ENCODE measurements at regions not wholly inside any gene's neighbourhood (a gene's known extent, or its start where the extent isn't known, plus 50 kb on each side); places are given as distances from the start of the nearest gene placed in this dataset.
A peak's percentile ranks its signal among the peaks of the same experiment; 100 is the strongest.
"Not testable (repeated sequence)": the region's sequence is repeated elsewhere in the genome, so short reads cannot be mapped to it uniquely, and the experiment has no call there.

- Mint-ChIP-seq H3K27me3 (ENCODE audit: insufficient read depth, low read depth) (peaks cover 3% of the 10 kb centered on the region), H3K4me3 (no peak overlapping the region), H3K9me3 (peaks cover under 1% of the 10 kb centered on the region), H3K27ac (no peak overlapping the region), H3K4me1 (peaks cover 31% of the 10 kb centered on the region), H3K36me3 (no peaks in the 10 kb centered on the region)
- DNase-seq (ENCODE audit: low spot score), result no peak
- Histone ChIP-seq H3K79me2 (ENCODE audit: low read depth) (no peaks in the 10 kb centered on the region), H3K4me3 (no peak overlapping the region), H3K36me3 (no peaks in the 10 kb centered on the region), H3K27ac (no peak overlapping the region), H3K9ac (no peak overlapping the region), H3F3A (ENCODE audit: low read depth) (peaks cover 9% of the 10 kb centered on the region), H3K9me3 (ENCODE audit: low read depth) (no peaks in the 10 kb centered on the region), H3K4me1 (peaks cover 12% of the 10 kb centered on the region), H3K27me3 (no peaks in the 10 kb centered on the region), H4K20me1 (ENCODE audit: low read depth) (no peaks in the 10 kb centered on the region), H3K4me2 (no peak overlapping the region), H2AFZ (replicated peaks) (no peak overlapping the region)
- TF ChIP-seq EZH2phosphoT487 (IDR thresholded peaks at IDR 0.05) (no peak), EZH2 (IDR thresholded peaks at IDR 0.05) (no peak)
These were observed 67.5 kb upstream of the CCNY start for GRCh38 chr10:35268791-35269257.

- Histone ChIP-seq H3K79me2 (ENCODE audit: low read depth) (no peaks in the 10 kb centered on the region), H3F3A (ENCODE audit: low read depth) (peaks cover 9% of the 10 kb centered on the region), H3K27ac (no peak overlapping the region), H3K36me3 (no peaks in the 10 kb centered on the region), H3K4me2 (no peak overlapping the region), H3K9ac (no peak overlapping the region), H3K9me3 (ENCODE audit: low read depth) (no peaks in the 10 kb centered on the region), H3K4me3 (no peak overlapping the region), H3K4me1 (peaks cover 12% of the 10 kb centered on the region), H2AFZ (replicated peaks) (no peak overlapping the region), H4K20me1 (ENCODE audit: low read depth) (no peaks in the 10 kb centered on the region), H3K27me3 (no peaks in the 10 kb centered on the region)
- Mint-ChIP-seq H3K36me3 (no peaks in the 10 kb centered on the region), H3K4me3 (no peak overlapping the region), H3K4me1 (peaks cover 31% of the 10 kb centered on the region), H3K27ac (peak overlapping the region; percentile 6), H3K9me3 (no peaks in the 10 kb centered on the region), H3K27me3 (ENCODE audit: insufficient read depth, low read depth) (peaks cover 3% of the 10 kb centered on the region)
- TF ChIP-seq EZH2 (IDR thresholded peaks at IDR 0.05) (no peak), EZH2phosphoT487 (IDR thresholded peaks at IDR 0.05) (no peak)
- TF ChIP-seq, protein P1, sequence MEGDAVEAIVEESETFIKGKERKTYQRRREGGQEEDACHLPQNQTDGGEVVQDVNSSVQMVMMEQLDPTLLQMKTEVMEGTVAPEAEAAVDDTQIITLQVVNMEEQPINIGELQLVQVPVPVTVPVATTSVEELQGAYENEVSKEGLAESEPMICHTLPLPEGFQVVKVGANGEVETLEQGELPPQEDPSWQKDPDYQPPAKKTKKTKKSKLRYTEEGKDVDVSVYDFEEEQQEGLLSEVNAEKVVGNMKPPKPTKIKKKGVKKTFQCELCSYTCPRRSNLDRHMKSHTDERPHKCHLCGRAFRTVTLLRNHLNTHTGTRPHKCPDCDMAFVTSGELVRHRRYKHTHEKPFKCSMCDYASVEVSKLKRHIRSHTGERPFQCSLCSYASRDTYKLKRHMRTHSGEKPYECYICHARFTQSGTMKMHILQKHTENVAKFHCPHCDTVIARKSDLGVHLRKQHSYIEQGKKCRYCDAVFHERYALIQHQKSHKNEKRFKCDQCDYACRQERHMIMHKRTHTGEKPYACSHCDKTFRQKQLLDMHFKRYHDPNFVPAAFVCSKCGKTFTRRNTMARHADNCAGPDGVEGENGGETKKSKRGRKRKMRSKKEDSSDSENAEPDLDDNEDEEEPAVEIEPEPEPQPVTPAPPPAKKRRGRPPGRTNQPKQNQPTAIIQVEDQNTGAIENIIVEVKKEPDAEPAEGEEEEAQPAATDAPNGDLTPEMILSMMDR (IDR thresholded peaks at IDR 0.05), result no peak
- DNase-seq (ENCODE audit: low spot score), result no peak
These were observed 66.2 kb upstream of the CCNY start for GRCh38 chr10:35270100-35270499.

DNA sequence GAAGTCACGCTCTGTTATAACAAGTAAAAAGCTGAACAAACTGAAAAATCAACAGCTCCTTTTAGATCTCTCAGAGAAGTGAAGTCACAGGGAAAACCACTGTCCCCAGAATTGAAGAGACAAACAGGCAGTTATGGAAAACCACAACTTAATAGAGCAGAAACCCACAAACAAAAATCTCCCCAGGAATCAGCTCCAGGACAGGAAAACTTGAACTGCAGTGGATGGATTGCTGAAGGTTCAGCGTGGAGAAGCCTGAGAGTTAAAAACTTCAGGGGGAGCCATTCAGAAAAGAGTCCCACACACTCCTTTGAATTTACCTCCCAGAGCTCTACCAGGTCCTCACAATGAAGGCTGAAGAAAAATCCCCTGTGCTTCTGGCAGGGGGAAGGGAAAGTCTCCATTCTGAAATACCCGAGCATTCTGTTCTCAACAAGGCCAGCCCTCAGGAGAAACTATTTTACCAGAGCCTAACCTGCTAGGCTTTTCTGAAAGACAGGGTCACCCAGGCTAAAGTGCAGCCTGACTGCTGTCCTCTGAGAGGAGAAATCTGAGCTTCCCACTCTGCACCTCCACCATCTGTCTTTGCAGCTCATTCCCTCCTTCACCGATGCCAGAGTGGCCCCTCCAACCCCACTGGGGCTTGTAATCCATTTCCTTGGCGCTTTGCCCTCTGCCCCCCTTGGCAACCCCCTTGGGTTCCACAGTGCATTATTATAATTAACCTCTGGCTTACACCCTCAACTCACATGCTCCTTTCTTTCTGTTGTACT lies 65.0 kb upstream of the CCNY start:
- Mint-ChIP-seq H3K27me3 (ENCODE audit: insufficient read depth, low read depth) (peaks cover 3% of the 10 kb centered on the region), H3K9me3 (no peaks in the 10 kb centered on the region), H3K4me3 (peak overlapping the region; percentile 4), H3K36me3 (no peaks in the 10 kb centered on the region), H3K4me1 (peaks cover 31% of the 10 kb centered on the region), H3K27ac (peak overlapping the region; percentile 93)
- Histone ChIP-seq H3K36me3 (no peaks in the 10 kb centered on the region), H3K27ac (peak overlapping the region; percentile 69), H2AFZ (replicated peaks) (peak overlapping the region; percentile 67), H3K4me3 (no peak overlapping the region), H3K9me3 (ENCODE audit: low read depth) (no peaks in the 10 kb centered on the region), H3F3A (ENCODE audit: low read depth) (peaks cover 9% of the 10 kb centered on the region), H4K20me1 (ENCODE audit: low read depth) (no peaks in the 10 kb centered on the region), H3K9ac (no peak overlapping the region), H3K4me2 (peak overlapping the region; percentile 39), H3K79me2 (ENCODE audit: low read depth) (no peaks in the 10 kb centered on the region), H3K4me1 (peaks cover 12% of the 10 kb centered on the region), H3K27me3 (no peaks in the 10 kb centered on the region)
- peak; percentile 29 for DNase-seq (ENCODE audit: low spot score)
- TF ChIP-seq EZH2phosphoT487 (IDR thresholded peaks at IDR 0.05), result no peak
- TF ChIP-seq EZH2 (IDR thresholded peaks at IDR 0.05), result no peak
- TF ChIP-seq, protein P1 (IDR thresholded peaks at IDR 0.05), result no peak

GRCh38 chr10:35271859-35272165 lies 64.5 kb upstream of the CCNY start:
- H3K36me3 Mint-ChIP-seq; H3F3A ChIP-seq (ENCODE audit: low read depth); H3K9me3 Mint-ChIP-seq; H3K79me2 ChIP-seq (ENCODE audit: low read depth); H3K36me3 ChIP-seq; H3K4me3 Mint-ChIP-seq; H3K9me3 ChIP-seq (ENCODE audit: low read depth); H3K27me3 Mint-ChIP-seq (ENCODE audit: insufficient read depth, low read depth); H3K9ac ChIP-seq; DNase-seq (ENCODE audit: low spot score); H4K20me1 ChIP-seq (ENCODE audit: low read depth); H2AFZ ChIP-seq (replicated peaks); H3K4me3 ChIP-seq; H3K27me3 ChIP-seq: not testable (repeated sequence)
- Histone ChIP-seq H3K27ac (peak overlapping the region; percentile 69), H3K4me2 (peak overlapping the region; percentile 39), H3K4me1 (peaks cover 12% of the 10 kb centered on the region)
- Mint-ChIP-seq H3K27ac (peak overlapping the region; percentile 93), H3K4me1 (peaks cover 33% of the 10 kb centered on the region)

DNA sequence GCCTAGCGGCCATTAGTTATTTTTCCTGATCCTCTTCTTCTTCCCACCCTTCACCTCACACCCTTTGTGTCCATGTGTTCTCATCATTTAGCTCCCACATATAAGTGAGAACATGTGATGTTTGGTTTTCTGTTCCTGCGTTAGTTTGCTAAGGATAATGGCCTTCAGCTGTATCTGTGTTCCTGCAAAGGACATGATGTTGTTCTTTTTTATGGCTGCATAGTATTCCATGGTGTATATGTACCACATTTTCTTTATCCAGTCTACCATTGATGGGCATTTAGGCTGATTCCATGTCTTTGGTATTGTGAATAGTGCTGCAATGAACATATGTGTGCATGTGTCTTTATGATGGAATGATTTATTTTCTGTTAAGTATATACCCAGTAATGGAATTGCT lies 63.9 kb upstream of the CCNY start:
- H3K79me2 ChIP-seq (ENCODE audit: low read depth); H3F3A ChIP-seq (ENCODE audit: low read depth); H3K36me3 ChIP-seq; DNase-seq (ENCODE audit: low spot score); H3K4me2 ChIP-seq; H4K20me1 ChIP-seq (ENCODE audit: low read depth); H3K27me3 ChIP-seq; H3K27ac ChIP-seq; H3K9me3 Mint-ChIP-seq; H3K36me3 Mint-ChIP-seq; H3K27me3 Mint-ChIP-seq (ENCODE audit: insufficient read depth, low read depth); H3K27ac Mint-ChIP-seq; H3K9me3 ChIP-seq (ENCODE audit: low read depth); H2AFZ ChIP-seq (replicated peaks); H3K4me3 ChIP-seq; H3K9ac ChIP-seq: not testable (repeated sequence)
- Mint-ChIP-seq H3K4me1 (peaks cover 33% of the 10 kb centered on the region), H3K4me3 (peak overlapping the region; percentile 22)
- peaks cover 12% of the 10 kb centered on the region for H3K4me1 ChIP-seq

GRCh38 chr10:35273994-35274393 lies 62.3 kb upstream of the CCNY start:
- H3F3A ChIP-seq (ENCODE audit: low read depth); H2AFZ ChIP-seq (replicated peaks); H3K9me3 Mint-ChIP-seq; H3K9ac ChIP-seq; H3K27me3 ChIP-seq; H3K4me2 ChIP-seq; H4K20me1 ChIP-seq (ENCODE audit: low read depth); H3K4me3 Mint-ChIP-seq; H3K27me3 Mint-ChIP-seq (ENCODE audit: insufficient read depth, low read depth); H3K36me3 Mint-ChIP-seq; H3K9me3 ChIP-seq (ENCODE audit: low read depth); DNase-seq (ENCODE audit: low spot score); H3K36me3 ChIP-seq; H3K79me2 ChIP-seq (ENCODE audit: low read depth); H3K27ac ChIP-seq; H3K27ac Mint-ChIP-seq; H3K4me3 ChIP-seq: not testable (repeated sequence)
- peaks cover 12% of the 10 kb centered on the region for H3K4me1 ChIP-seq
- peaks cover 27% of the 10 kb centered on the region for H3K4me1 Mint-ChIP-seq

Measured in neural progenitor cell (in vitro differentiated cells).